ENCODE measurements at regions not wholly inside any gene's neighbourhood (a gene's known extent, or its start where the extent isn't known, plus 50 kb on each side); places are given as distances from the start of the nearest gene placed in this dataset.

- H3K4me3 ChIP-seq (ENCODE audit: low read depth, low read length): no peak overlapping the region
- no peaks in the 10 kb centered on the region for H3K9me3 ChIP-seq
- TF ChIP-seq, protein P1, sequence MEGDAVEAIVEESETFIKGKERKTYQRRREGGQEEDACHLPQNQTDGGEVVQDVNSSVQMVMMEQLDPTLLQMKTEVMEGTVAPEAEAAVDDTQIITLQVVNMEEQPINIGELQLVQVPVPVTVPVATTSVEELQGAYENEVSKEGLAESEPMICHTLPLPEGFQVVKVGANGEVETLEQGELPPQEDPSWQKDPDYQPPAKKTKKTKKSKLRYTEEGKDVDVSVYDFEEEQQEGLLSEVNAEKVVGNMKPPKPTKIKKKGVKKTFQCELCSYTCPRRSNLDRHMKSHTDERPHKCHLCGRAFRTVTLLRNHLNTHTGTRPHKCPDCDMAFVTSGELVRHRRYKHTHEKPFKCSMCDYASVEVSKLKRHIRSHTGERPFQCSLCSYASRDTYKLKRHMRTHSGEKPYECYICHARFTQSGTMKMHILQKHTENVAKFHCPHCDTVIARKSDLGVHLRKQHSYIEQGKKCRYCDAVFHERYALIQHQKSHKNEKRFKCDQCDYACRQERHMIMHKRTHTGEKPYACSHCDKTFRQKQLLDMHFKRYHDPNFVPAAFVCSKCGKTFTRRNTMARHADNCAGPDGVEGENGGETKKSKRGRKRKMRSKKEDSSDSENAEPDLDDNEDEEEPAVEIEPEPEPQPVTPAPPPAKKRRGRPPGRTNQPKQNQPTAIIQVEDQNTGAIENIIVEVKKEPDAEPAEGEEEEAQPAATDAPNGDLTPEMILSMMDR (IDR thresholded peaks at IDR 0.05; ENCODE audit: low read depth, low read length): no peak
- DNase-seq: no peak
- H3K4me1 ChIP-seq: no peaks in the 10 kb centered on the region
- H3K36me3 ChIP-seq: no peaks in the 10 kb centered on the region
- H3K27me3 ChIP-seq: no peaks in the 10 kb centered on the region; the same call in 1 of the 2 replicates
Measured at GRCh38 chr9:699396-699795, 142.1 kb upstream of the DMRT1 start.

DNA sequence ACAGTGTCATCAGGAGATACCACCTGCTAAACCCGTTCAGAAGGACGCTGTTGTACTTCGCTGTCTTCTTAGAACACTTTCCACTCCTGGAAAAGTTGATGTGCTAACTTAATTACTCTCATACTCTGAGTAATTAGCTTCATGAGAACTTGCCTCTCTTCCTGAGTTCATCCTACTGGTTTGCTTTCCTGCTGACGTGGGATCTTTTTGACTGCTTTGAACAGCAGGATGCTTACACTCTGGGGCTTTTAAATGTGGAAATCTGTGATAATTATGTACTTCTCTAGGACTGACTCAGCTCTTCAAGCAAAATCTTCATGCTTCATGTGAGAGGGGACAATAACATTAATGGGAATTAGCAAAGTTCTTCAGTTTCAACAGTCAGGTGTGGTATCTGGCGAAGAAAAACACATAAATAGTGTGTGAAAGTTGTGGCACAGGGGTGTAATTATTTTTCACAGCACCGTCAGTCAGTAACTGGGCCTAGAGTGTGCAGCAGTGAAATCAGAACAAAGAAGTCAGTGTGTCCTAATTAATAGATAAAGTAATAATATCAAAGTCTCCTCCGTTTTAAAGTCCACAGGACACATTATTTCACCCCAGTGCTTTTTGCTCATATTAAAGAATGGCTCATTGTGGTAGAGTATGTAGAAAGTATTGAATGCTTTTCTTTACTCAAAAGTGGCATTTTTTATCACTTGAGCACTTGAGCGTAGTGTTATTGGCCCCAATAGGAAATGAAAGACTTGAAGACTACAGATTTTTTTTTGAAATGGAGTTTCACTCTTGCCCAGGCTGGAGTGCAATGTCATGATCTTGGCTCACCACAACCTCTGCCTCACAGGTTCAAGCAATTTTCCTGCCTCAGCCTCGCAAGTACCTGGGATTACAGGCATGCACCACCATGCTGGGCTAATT is 140.9 kb upstream of the DMRT1 start:
- TF ChIP-seq, protein P1 (IDR thresholded peaks at IDR 0.05; ENCODE audit: low read depth, low read length): no peak
- no peak for DNase-seq
- no peaks in the 10 kb centered on the region for H3K9me3 ChIP-seq
- no peak overlapping the region for H3K4me3 ChIP-seq (ENCODE audit: low read depth, low read length)
- no peaks in the 10 kb centered on the region for H3K4me1 ChIP-seq
- no peaks in the 10 kb centered on the region; the same call in 1 of the 2 replicates for H3K27me3 ChIP-seq
- no peaks in the 10 kb centered on the region for H3K36me3 ChIP-seq

DNA sequence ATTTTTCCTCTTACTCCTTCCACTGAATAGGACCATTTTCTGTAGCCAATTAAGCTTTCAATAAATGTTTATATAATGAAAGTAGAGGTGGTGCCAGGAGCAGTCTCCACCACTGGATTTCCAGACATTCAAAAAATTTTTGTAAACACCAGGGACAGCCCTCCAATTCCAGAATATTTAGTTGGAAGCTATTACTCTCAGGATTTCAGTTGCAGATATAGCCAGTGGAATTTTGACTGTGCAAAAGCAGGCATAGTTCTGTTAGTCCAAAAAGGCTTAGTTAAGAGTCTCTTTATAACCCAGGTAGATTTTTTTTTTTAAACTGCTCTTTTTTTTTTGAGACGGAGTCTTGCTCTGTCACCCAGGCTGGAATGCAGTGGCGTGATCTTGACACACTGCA is 138.1 kb upstream of the DMRT1 start:
- H3K27me3 ChIP-seq: peaks cover 12% of the 10 kb centered on the region
- TF ChIP-seq, protein P1 (IDR thresholded peaks at IDR 0.05; ENCODE audit: low read depth, low read length): no peak
- no peaks in the 10 kb centered on the region for H3K36me3 ChIP-seq
- DNase-seq: no peak
- H3K4me3 ChIP-seq (ENCODE audit: low read depth, low read length): no peak overlapping the region
- H3K4me1 ChIP-seq: no peaks in the 10 kb centered on the region
- H3K9me3 ChIP-seq: no peaks in the 10 kb centered on the region

DNA sequence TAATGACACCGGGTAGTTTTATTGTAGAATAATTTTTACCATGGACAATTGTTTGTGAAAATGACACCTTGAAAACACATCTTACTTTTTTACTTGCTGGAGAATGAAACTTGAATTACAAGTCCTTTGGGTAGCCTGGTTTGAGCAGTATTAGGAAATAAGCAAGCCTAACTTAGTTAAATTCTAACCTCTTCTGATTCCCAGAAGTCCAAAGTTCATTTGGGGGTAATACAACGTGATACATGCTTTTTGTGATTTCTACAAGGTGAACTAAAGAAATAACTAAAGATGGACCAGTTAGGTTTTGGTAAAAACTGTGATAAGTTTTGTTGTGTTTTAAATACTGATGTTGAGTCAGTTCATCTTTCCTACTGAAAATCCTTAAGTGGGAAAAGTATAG is 135.4 kb upstream of the DMRT1 start:
- H3K9me3 ChIP-seq: no peaks in the 10 kb centered on the region
- H3K4me1 ChIP-seq: no peaks in the 10 kb centered on the region
- no peaks in the 10 kb centered on the region for H3K36me3 ChIP-seq
- H3K27me3 ChIP-seq: peaks cover 16% of the 10 kb centered on the region
- TF ChIP-seq, protein P1 (IDR thresholded peaks at IDR 0.05; ENCODE audit: low read depth, low read length): no peak
- no peak for DNase-seq
- no peak overlapping the region for H3K4me3 ChIP-seq (ENCODE audit: low read depth, low read length)

DNA sequence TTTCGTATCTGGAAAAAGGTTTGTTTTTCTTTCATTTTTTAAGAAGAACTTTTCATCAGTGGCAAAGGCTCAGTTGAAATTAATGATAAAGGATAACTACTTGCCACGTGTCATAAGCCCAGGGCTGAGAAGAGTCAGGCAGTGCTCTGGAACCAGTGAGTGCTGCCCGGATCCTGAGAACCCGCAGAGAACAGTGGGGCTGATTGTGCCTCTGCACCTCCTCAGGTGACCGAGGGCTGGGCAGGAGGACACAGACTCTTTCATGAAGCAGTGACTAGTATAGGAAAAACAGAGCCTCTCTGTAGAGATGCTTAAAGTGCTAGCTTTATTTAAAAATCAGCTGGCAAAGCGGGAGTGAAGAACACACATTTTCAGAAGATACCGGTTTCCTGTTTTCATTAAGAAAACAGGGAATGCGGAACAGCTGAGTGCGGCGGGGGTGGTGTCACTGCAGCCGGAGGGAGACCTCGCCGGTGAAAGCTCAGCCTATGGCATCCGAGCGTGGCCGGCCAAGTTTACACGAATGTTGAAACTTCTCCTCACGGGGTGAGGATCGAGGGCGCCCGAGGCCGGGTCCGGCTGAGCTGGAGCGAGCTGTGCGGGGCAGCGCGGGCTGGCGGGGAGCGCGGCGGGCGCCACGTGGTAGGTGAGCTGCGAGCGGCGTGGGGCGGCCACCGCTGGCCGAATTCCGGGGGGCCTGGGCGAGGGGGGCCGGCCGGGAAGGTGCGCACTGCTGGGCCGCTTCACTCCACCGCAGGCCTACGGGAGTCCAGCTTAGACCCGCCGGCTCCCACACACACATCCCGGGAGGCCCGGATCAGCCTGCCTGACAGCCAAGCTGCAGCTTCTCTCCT is 134.7 kb upstream of the DMRT1 start:
- TF ChIP-seq, protein P1 (IDR thresholded peaks at IDR 0.05; ENCODE audit: low read depth, low read length): no peak
- no peaks in the 10 kb centered on the region for H3K4me1 ChIP-seq
- peak; percentile 8 for DNase-seq
- no peaks in the 10 kb centered on the region for H3K9me3 ChIP-seq
- no peak overlapping the region for H3K4me3 ChIP-seq (ENCODE audit: low read depth, low read length)
- no peaks in the 10 kb centered on the region for H3K36me3 ChIP-seq
- peaks cover 16% of the 10 kb centered on the region for H3K27me3 ChIP-seq
